GM12874 (cell line): ENCODE measurements at regions not wholly inside any gene's neighbourhood (a gene's known extent, or its start where the extent isn't known, plus 50 kb on each side); places are given as distances from the start of the nearest gene placed in this dataset.

Source experiments
- CTCF ChIP-seq: IDR thresholded peaks from 2 replicates; pipeline ENCODE4 v1.5.1; 2011; ENCODE audit warnings: low read depth, mild to moderate bottlenecking, control low read depth, low read length, moderate library complexity; ENCODE audit not compliant: insufficient read depth

GRCh38 chr2:136232456-136233172, 114.7 kb upstream of the CXCR4 start:
- TF ChIP-seq CTCF = no peak

GRCh38 chr2:136230464-136230863, 112.5 kb upstream of the CXCR4 start:
- TF ChIP-seq CTCF = no peak

DNA sequence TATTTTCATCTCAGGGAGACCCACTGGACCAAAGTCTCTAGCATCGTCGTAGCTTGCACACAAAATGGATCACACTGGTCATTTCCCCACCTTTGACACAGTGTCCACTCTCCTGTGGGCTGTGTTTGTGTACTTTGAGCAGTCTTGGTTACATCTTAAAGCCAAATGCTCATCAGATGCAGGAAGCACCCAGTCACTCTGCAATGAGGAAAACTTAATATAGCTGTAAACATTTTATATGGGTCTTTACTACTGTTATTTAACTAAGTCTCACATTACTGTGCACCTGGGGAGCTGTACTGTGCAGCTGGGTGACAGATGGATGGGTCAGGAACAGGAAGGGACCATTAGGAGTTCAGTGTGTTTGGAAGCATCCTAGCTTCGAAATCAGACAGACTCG, 109.0 kb upstream of the CXCR4 start:
- no peak for TF ChIP-seq CTCF

GRCh38 chr2:136225950-136226835, 108.2 kb upstream of the CXCR4 start:
- no peak for TF ChIP-seq CTCF

- no peak for TF ChIP-seq CTCF
These were observed 105.3 kb upstream of the CXCR4 start for GRCh38 chr2:136223274-136223673.

GRCh38 chr2:136222862-136223261, 104.9 kb upstream of the CXCR4 start:
- no peak for TF ChIP-seq CTCF

- TF ChIP-seq CTCF = no peak
These were observed 103.1 kb upstream of the CXCR4 start for GRCh38 chr2:136221026-136221425.
